ENCODE measurements at regions not wholly inside any gene's neighbourhood (a gene's known extent, or its start where the extent isn't known, plus 50 kb on each side); places are given as distances from the start of the nearest gene placed in this dataset.
"Not testable (repeated sequence)": the region's sequence is repeated elsewhere in the genome, so short reads cannot be mapped to it uniquely, and the experiment has no call there.

DNA sequence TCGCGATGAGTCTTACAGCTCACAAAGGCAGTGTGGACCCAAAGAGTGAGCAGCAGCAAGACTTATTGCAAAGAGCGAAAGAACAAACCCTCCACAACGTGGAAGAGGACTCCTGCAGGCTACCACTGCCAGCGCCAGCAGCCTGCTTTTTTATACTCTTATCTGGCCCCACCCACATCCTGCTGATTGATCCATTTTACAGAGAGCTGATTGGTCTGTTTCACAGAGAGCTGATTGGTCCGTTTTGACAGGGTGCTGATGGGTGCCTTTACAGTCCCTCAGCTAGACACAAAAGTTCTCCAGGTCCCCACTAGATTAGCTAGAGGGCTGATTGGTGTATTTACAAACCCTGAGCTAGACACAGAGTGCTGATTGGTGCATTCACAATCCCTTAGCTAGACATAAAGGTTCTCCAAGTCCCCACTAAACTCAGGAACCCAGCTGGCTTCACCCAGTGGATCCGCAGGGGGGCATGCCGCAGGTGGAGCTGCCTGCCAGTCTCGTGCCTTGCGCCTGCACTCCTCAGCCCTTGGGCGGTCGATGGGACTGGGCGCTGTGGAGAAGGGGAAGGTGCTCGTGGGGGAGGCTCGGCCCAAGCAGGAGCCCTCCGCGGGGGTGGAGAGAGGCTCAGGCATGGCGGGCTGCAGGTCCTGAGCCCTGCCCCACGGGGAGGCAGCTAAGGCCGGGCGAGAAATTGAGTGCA lies 75.7 kb downstream of the QDPR start:
- not testable (repeated sequence) for DNase-seq

DNA sequence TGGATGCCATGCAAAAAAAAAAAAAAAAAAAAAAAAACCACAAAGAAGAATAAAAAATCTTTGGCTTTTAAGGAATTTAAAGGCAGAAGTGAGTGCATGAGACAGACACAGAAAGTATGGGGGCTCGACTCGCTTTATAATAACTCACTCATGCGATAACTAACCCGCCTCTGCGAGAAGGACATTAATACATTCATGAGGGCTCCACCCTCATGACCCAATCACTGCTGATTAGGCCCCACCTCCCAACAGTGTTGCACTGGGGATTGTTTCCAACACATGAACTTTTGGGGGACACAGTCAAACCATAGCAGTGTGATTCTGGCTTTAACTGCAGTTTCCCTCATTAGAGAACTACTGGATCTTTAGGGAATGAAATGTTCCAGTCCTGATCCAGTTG lies 78.1 kb downstream of the QDPR start:
- DNase-seq = no peak

DNA sequence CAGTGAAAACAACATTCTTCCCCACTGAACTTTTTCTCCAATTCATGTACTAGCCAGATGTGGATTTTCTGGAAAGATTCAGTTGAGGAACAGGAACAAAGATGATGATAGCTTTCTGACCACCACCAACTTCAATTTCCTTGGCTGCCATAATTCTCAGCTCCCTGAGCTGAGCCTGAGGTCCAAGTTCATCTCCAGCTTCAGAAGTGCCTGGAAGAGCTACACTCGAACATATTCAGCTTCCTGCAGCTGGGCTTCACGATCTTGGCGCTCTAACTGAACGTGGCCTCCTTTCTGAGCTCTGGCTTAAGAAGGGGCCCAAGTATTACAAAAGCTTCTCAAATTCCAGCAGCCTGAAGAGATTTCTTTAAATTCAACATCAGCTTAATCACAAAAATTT lies 83.9 kb downstream of the QDPR start:
- DNase-seq = no peak

DNA sequence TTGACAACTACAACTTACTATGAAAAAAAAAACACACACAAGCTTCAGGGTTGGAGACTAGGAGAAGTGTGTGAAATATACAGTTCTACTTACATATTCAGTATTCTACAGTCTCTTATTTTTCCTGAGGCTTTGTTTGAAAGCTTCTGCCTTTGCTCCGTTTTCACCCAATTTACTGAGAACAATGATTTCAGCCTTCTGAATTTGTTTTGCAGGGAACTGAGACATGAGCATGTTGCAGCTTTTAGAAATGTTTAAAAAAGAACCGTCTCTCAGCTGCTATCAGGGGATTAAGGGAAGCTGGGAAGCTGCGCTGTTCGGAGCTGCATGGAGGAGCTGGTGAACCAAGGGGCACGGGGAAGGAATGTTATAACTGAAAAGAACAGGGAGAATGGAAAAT lies 85.7 kb downstream of the QDPR start:
- no peak for DNase-seq

DNA sequence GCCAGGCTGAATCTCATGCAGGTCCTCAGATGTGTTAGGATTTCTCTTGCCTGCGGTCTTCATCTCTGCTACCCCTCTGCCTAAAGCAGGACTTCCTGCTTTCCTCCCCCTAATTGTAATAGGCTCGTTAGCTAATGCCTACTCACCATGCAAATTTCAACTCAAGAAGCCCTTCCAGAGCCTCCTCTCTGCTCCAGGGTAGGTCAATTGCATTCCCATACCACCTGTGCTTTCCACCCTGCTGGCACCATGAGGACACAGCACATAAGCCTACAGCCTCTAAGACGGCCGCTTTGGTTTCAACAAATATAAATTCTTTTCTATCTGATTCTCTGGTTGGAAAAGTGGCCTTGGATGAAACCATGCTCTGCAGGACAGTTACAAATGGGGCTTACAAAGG lies 93.9 kb downstream of the QDPR start:
- DNase-seq = no peak

DNA sequence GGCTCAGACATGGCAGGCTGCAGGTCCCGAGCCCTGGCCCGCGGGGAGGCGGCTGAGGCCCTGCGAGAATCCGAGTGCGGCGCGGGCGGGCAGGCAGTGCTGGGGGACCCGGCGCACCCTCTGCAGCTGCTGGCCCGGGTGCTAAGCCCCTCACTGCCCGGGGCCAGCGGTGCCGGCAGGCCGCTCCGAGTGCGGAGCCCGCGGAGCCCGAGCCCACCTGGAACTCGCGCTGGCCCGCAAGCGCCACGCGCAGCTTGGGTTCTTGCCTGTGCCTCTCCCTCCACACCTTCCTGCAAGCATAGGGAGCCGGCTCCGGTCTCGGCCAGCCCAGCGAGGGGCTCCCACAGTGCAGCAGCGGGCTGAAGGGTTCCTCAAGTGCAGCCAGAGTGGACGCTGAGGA lies 97.5 kb downstream of the QDPR start:
- no peak for DNase-seq

DNA sequence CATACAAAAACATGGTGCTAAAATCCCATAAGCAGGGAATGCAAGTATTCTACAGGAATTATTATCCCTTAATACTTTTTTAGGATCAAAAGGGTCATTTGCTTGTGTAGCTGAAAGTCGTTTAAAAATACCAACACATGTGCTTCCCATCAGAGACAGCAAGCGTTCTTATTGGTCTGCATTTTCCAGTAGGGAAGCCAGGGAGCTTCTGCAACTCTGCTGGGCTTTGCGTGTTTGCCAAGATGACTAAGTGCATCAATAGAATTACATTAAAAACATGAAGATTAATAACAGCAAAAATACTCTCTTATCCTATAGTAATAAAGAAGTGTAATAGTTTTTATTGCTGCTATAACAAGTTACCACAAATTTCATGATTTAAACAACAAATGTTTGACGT lies 111.2 kb downstream of the QDPR start:
- no peak for DNase-seq

DNA sequence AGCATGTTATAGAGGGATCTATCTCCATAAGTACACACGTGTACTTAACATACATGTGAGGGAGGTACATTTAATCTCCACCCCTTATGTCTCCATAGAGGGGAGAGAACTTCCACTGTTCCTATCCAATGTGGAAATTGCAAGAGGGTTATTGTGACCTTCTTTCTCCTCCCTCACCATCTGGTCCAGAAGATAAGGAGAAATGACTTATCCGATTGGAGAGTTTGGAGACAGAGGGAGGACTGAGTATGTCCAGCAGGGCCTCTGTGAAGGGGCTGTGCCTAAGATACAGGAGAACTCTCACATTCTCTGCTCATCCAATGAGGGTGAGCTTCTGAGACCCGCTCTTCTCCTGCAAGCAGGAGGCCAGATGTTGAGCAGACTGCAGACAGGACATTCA lies 113.1 kb downstream of the QDPR start:
- DNase-seq = no peak

DNA sequence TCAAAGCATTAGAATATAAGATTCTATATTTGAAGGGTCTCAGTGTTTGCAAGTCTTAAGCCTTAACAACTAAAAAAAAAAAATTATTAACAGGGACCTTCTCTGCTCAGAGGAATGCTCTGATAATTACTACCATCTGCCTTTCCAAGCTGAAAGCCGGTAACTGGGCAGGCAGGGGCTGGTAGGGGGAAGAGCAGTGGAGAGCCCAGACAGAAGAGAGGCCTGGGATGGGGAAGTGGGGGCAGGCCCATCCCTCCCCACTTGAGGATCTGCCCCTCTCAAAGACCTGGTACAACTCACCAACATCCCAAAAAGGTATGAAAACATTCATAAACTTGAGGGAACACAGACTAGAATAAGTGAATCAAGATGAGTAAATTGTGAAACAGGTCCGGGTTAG lies 113.9 kb downstream of the QDPR start:
- DNase-seq = no peak

DNA sequence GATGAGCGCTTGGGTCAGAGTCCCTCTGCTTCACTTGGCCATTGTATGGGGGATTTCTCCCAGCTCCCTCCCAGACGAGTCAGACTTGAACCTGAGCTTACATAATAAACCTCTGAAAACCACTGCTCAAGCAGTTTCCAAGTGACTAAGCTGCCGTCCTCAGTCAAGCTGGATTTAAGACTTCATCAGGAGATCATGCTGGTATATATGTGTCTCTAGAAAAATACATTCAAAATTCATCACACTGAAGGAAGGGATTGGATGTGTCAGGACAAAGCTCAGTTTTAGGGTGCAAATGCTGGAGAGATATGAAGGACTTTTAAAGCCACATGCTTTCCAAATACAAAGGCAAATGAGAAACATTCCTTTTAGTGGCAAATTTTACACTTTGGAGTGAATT lies 114.3 kb downstream of the QDPR start:
- no peak for DNase-seq

DNA sequence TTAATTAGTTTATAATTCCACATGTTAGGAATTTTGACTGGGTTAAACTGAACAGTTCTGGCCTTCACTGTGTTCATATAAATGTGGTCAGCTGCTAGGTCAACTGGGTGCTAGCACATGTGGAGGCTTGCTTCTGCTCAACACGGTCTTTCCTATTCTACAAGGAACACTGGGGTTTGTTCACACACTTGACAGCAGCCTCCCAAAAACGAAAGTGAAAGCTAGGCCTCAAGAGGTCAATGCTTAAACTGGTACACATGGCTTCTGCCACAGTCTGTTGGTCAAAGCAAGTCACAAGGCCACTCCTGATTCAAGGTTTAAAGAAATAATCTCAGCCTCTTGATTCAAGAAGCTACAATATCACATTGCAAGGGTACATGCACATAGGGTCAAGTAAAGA lies 126.5 kb downstream of the QDPR start:
- DNase-seq = no peak

DNA sequence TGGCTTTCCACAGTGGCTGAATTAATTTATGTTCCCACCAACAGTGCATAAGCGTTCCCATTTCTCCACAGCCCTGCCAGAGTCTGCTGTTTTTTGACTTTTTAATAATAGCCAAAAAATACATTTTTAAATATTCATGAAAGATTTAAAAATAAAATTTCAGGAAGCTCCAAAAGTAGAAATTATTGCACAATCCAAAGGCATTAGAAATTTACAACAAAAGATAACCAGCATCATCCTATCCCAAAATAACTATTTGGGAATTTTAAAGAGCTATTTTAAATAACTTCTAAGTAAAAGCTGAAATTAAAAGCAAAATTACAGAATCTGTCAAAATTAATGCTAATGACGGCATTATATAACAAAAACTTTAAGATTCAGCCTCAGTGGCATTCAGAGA lies 131.5 kb downstream of the QDPR start:
- DNase-seq = no peak

DNA sequence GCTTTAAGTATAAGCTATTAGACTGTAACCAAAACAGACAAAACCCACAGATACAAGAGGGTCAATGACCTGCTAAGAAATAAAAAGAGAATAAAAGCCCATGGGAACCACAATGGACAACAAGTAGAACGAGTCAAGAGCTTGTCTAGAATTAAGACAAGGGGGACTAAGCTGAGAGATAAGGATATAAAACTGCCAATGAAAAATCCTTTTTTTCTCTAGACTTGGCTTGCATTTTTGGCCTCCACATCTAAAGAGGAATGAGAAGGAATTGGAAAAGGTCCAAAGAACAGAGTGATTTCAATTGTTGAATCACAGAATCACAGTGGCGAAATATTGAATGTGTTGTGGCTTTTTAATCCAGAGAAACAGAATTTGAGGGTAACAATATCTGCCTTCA lies 135.7 kb downstream of the QDPR start:
- no peak for DNase-seq

DNA sequence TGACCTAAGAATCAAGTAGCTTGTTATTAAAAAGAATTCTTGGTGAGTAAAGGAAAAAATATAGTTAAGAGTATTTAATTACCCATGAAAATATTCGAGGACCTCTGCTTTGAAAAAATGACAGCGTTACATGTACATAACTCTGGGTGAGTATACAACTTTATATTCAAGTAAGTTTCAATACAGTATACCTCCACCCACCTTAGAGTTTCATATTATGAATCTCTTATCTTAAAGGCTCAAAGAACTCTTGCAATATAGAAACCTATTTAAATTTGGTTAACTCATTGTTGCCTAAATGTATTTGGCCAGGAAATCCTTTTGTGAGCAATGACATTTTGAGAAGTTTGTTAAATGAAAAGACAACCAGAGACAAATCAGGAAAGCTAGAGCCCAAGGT lies 138.2 kb downstream of the QDPR start:
- no peak for DNase-seq

DNA sequence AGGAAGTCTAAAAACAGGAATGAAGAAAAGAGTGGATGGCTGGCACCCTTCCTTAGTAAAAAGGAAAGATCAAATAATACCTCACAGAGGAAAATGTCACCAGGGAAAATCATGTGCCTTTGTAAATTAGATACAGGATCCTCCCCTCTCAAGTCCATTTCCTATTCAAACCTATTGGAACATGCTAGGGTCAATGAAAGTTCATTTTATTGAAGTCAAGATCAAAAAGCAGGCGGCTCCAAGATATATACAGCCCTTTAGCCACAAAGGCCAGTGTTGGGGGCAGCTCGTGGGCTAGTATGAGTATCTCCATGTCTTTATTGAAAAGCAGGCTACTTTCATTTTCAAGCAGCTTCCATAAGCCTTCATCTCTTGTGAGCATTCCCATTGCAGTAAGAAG lies 141.1 kb downstream of the QDPR start:
- no peak for DNase-seq

DNA sequence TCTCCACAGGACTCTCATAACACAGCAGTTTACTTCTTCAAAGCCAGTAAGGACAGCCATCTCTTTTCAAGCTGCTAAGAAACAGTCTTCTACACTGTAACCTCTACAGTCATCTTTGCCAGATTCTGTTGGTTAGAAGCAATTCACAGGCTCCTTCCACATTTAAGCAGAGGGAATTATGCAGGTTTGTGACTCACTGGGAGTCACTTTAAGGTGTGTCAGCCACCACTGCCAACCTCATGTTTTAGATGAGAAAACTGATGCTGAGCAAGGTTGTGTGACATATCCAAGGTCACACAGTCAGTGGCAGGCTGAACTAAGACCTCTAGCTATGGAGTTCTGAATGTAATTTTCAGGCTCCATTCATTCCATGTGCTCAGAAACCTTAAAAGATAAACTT lies 143.5 kb downstream of the QDPR start:
- no peak for DNase-seq

DNA sequence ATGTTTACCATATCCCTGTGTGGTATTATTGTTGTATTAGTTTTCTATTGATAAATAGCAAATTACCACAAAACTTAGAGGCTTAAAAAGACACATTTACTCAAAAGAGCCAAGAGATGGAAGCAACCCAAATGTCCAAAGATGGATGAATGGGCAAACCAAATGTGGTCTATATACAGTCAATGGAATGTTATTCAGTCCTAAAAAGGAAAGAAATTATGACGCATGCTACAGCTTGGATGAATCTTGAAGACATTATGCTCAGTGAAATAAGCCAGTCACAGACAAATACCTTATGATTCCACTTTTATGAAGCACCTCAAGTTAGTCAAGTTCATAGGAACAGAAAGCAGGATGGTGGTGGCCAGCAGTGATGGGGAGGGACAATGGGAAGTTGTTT lies 144.7 kb downstream of the QDPR start:
- DNase-seq = no peak

DNA sequence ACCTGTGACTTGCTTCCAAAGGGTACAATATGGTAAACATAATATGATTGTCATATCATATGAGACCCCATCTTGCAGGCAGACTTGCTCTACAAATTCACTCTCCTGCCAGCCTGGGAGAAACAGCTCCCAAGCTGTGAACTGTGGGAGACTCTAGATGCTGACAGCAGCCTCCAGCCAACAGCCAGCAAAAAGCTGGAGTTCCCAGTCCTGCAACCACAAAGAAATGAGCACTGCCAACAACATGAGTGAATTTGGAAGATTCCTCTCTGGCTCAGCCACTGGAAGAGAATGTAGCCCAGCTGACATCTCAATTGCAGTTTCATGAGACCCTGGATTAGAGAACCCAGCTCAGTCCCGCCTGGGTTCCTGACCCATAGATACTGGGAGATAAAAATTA lies 145.4 kb downstream of the QDPR start:
- no peak for DNase-seq

DNA sequence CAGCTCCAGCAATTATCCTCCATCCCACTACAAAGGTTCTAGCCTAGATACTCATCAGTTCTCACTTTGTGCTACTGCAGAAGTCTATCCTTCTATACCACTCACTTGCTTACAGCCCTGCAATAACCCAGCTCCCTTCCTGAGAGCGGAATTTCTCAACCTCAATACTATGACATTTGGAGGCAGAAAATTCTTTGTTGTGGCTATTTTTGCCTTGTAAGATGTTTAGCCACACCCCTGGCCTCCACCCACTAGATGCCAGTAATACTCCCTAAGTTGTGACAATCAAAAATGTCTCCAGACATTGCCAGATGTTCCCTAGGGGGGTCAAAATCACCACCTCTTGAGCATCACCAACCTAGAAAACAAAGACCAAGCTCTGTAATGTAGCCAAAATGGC lies 149.5 kb downstream of the QDPR start:
- no peak for DNase-seq

DNA sequence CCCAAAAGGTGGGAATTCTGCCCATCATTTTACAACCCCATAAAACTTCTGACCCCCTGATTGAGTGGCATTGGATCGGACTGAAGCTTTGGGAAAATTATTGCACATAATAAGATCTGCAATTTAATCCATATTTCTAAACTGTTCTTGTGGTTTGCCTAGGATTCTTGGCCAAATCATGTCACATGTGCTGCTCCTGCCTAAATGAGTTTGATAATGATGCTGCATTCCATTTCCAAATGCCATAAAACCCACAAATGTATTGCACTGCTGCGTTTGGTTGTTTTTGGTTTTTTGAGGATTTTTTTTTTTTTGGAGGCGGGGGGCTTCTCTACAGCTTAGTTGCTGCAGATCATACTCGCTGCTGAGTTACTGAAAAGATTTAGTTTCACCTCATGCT lies 153.6 kb downstream of the QDPR start:
- DNase-seq = no peak

DNA sequence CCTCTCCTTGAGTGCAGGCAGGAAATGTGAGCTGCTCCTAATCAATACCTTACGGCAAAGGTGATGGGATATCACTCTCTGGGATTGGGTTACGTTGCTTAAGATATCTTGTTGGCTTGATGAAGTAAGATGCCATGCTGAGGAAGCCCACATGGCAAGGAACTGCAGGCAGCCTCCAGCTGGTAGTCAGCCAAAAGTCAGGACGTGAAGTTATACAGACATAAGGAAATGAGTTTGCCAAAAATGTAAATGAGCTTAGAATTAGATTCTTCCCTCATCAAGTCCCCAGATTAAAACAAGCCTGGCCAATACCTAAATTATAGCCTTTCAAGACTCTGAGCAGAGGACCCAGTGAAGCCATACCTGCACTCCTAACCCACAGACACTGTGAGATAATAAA lies 155.0 kb downstream of the QDPR start:
- no peak for DNase-seq

DNA sequence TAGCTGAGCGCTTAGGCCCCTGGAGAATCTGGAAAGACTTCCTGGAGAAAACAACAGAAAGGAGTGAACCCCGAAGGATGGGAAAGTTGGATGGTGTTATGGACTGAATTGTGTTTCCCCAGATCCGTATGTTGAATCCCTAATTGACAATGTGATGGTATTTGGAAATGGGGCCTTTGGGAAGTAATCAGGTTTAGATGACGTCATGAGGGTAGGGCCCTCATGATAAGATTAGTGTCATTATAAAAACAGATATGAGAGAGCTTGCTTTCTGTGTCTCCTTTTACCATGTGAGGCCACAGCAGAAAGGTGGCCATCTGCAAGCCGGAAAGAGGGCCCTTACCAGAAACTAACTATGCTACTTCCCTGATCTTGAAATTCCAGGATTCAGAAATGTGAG lies 159.5 kb downstream of the QDPR start:
- no peak for DNase-seq

DNA sequence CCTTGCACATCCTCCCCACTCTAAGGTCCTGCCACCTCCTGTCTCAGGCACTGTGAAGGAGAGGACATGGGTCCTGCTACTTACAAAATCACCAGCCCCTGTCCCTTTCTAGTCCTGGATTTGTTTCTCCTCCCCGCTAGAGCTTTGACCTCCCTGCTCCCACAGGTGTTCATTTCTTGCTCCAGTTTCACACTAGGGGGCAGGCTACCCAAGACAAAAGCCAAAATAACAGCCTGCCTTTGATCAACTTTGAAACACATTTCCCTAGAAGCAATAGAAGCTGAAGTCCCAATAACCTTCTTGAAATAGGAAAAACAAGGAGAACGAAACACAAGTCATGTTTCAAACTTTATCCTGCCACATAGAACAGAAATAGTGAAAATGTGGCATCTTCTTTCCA lies 164.4 kb downstream of the QDPR start:
- DNase-seq = no peak

DNA sequence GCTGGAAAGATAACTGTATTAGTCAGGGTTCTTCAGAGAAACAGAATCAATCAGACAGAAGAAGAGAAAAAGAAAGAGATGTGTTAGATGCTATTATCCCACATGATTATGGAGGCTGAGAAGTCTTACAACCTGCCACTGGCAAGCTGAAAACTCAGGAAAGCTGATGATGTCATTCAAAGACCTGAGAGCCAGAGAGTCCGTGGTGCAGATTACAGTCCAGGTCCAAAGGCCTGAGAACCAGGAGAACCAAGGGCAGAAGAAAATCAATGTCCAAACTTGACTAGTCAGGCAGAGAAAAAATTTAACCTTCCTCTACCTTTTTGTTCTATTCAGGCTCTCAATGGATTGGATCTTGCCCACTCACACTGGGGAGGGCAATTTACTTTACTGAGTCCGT lies 172.5 kb downstream of the QDPR start:
- no peak for DNase-seq

DNA sequence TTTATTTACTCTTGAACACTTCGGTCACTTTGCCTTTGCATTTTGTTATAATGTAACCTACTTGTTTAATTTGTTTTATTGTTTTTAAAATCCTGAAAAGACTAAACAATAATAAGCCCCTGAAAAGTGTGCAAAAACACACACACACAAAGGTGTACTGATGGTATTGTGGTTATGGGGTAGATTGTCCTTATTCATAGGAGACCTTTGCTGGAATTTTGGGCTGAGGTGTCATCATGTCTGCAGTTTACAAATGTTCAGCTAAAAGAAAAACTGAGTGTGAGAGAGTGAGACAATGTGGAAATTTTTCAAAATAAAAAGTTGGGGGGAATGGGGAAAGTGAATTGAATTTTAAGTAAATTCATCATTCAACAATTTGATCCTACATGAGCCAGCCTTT lies 174.9 kb downstream of the QDPR start:
- no peak for DNase-seq

DNA sequence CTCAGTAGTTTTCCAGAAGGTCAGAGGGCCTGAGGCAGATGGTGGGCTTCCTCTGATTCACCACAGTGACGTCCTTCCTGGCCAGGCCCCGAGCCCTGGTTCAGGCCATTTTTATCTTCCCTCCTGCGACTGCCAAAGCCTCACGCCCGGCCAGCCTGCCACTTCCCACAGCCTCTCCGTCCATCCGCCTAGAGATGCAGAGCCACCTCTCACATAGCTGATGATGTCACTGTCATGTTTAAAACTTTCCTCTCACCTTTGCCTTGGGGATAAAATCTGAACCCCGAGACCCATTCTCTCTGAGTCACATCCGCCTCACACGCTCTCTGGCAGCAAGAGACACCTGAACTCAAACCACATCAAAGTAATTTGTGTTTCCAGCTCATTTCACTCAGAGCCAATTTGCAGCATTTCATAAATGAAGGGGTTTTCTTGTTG lies 175.3 kb downstream of the QDPR start:
- peak; percentile 80 for DNase-seq

Measured in activated CD8-positive, alpha-beta memory T cell treated with anti-CD3 and anti-CD28 coated beads for 24 hours (primary cell).